Astrocyte (in vitro differentiated cells and primary cell): ENCODE measurements at regions not wholly inside any gene's neighbourhood (a gene's known extent, or its start where the extent isn't known, plus 50 kb on each side); places are given as distances from the start of the nearest gene placed in this dataset.

ENCODE experiments used
- DNase-seq: peaks from one replicate; pipeline ENCODE4 v3.0.0-alpha.2; 2010; ENCODE audit warnings: low read depth
- FAIRE-seq: peaks from 2 replicates; lab custom pipeline; 2011; peaks lifted over from hg19 to GRCh38; lab: Jason Lieb, UNC
- H2AFZ ChIP-seq: 2 replicates; pipeline ENCODE4 v1.6.0; 2012; ENCODE audit warnings: low read depth, low read length, inconsistent platforms
- H3K27ac ChIP-seq: 2 replicates; pipeline ENCODE4 v1.5.1; 2011; ENCODE audit warnings: low read depth, low read length, inconsistent platforms
- H3K27me3 ChIP-seq: 2 replicates; pipeline ENCODE4 v1.6.0; 2011; ENCODE audit warnings: low read length, inconsistent platforms; ENCODE audit not compliant: insufficient read depth
- H3K36me3 ChIP-seq: 2 replicates; pipeline ENCODE4 v1.5.1; 2011; ENCODE audit warnings: low read length, inconsistent platforms; ENCODE audit not compliant: insufficient read depth
- H3K4me1 ChIP-seq: 2 replicates; pipeline ENCODE4 v1.5.1; 2011; ENCODE audit warnings: low read length, inconsistent platforms; ENCODE audit not compliant: insufficient read depth
- H3K4me2 ChIP-seq: 2 replicates; pipeline ENCODE4 v1.6.0; 2012; ENCODE audit warnings: low read length, inconsistent platforms
- H3K4me3 ChIP-seq: 2 replicates; pipeline ENCODE4 v1.5.1; 2011; ENCODE audit warnings: low read depth, mild to moderate bottlenecking, low read length, inconsistent platforms; ENCODE audit not compliant: insufficient read depth
- H3K79me2 ChIP-seq: 2 replicates; pipeline ENCODE4 v1.6.0; 2012; ENCODE audit warnings: mild to moderate bottlenecking, low read length, inconsistent platforms; ENCODE audit not compliant: insufficient read depth
- H3K9ac ChIP-seq: 2 replicates; pipeline ENCODE4 v1.6.0; 2012; ENCODE audit warnings: mild to moderate bottlenecking, low read length, inconsistent platforms
- H3K9me3 ChIP-seq: 2 replicates; pipeline ENCODE4 v1.5.1; 2012; ENCODE audit warnings: low read depth, mild to moderate bottlenecking, low read length, inconsistent platforms; ENCODE audit not compliant: insufficient read depth
- H4K20me1 ChIP-seq: 2 replicates; pipeline ENCODE4 v1.6.0; 2012; ENCODE audit warnings: low read length, inconsistent platforms; ENCODE audit not compliant: insufficient read depth
- H3K27ac Mint-ChIP-seq: one replicate; pipeline ENCODE4 v1.8.0; 2021; ENCODE audit warnings: mild to moderate bottlenecking, mixed read lengths; ENCODE audit not compliant: unreplicated experiment
- H3K27me3 Mint-ChIP-seq: one replicate; pipeline ENCODE4 v1.8.0; 2021; ENCODE audit warnings: low read depth, mixed read lengths; ENCODE audit not compliant: unreplicated experiment
- H3K36me3 Mint-ChIP-seq: one replicate; pipeline ENCODE4 v1.8.0; 2021; ENCODE audit warnings: low read depth, mixed read lengths; ENCODE audit not compliant: unreplicated experiment
- H3K4me1 Mint-ChIP-seq: one replicate; pipeline ENCODE4 v1.8.0; 2021; ENCODE audit warnings: low read depth, mixed read lengths; ENCODE audit not compliant: unreplicated experiment
- H3K4me3 Mint-ChIP-seq: one replicate; pipeline ENCODE4 v1.8.0; 2021; ENCODE audit warnings: mild to moderate bottlenecking, moderate library complexity, mixed read lengths; ENCODE audit not compliant: unreplicated experiment
- H3K9me3 Mint-ChIP-seq: one replicate; pipeline ENCODE4 v1.8.0; 2021; ENCODE audit warnings: mild to moderate bottlenecking, mixed read lengths; ENCODE audit not compliant: unreplicated experiment
- EZH2 ChIP-seq: IDR thresholded peaks from 2 replicates; pipeline ENCODE4 v1.6.1; 2012; ENCODE audit warnings: mild to moderate bottlenecking, low read length, inconsistent platforms; ENCODE audit not compliant: insufficient read depth
- TF ChIP-seq, protein P1 (sequence below): IDR thresholded peaks from 2 replicates; pipeline ENCODE4 v1.5.1; 2011; ENCODE audit warnings: low read depth, mild to moderate bottlenecking, inconsistent platforms, low read length, moderate library complexity; ENCODE audit not compliant: insufficient read depth

DNA sequence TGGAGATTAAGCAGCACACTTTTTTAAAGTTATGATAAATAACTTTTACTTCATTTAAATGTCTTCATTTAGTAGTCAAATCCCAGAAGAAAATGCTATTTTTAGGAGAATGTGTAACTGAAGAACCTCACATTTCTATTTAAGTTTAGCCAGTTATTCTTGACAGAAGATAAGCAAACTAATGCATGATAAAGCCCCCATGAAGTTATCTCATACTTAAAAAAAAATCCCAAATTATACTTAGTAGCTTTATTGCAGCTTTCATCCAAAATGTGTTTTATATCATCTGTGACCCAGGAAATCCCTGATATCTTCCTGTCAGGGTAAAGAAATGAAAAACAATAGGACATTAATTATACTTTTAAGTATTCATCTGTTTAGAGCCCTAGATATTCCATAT lies 124.8 kb upstream of the SYT6 start:
- Histone ChIP-seq H3K4me3 (no peak overlapping the region), H3K4me1 (no peaks in the 10 kb centered on the region), H3K4me2 (no peak overlapping the region), H3K9me3 (no peaks in the 10 kb centered on the region), H2AFZ (no peak overlapping the region), H3K79me2 (no peaks in the 10 kb centered on the region), H3K9ac (no peak overlapping the region), H4K20me1 (no peaks in the 10 kb centered on the region), H3K27me3 (peaks cover 5% of the 10 kb centered on the region), H3K36me3 (no peaks in the 10 kb centered on the region), H3K27ac (no peak overlapping the region)
- no peaks in the 10 kb centered on the region for H3K36me3 Mint-ChIP-seq
- no peaks in the 10 kb centered on the region for H3K4me1 Mint-ChIP-seq
- FAIRE-seq (no peak), DNase-seq (no peak)
- no peak overlapping the region for H3K27ac Mint-ChIP-seq
- peaks cover 3% of the 10 kb centered on the region for H3K27me3 Mint-ChIP-seq
- H3K9me3 Mint-ChIP-seq: no peaks in the 10 kb centered on the region
- TF ChIP-seq, protein P1, sequence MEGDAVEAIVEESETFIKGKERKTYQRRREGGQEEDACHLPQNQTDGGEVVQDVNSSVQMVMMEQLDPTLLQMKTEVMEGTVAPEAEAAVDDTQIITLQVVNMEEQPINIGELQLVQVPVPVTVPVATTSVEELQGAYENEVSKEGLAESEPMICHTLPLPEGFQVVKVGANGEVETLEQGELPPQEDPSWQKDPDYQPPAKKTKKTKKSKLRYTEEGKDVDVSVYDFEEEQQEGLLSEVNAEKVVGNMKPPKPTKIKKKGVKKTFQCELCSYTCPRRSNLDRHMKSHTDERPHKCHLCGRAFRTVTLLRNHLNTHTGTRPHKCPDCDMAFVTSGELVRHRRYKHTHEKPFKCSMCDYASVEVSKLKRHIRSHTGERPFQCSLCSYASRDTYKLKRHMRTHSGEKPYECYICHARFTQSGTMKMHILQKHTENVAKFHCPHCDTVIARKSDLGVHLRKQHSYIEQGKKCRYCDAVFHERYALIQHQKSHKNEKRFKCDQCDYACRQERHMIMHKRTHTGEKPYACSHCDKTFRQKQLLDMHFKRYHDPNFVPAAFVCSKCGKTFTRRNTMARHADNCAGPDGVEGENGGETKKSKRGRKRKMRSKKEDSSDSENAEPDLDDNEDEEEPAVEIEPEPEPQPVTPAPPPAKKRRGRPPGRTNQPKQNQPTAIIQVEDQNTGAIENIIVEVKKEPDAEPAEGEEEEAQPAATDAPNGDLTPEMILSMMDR: no peak
- no peak for TF ChIP-seq EZH2
- H3K4me3 Mint-ChIP-seq: no peak overlapping the region

DNA sequence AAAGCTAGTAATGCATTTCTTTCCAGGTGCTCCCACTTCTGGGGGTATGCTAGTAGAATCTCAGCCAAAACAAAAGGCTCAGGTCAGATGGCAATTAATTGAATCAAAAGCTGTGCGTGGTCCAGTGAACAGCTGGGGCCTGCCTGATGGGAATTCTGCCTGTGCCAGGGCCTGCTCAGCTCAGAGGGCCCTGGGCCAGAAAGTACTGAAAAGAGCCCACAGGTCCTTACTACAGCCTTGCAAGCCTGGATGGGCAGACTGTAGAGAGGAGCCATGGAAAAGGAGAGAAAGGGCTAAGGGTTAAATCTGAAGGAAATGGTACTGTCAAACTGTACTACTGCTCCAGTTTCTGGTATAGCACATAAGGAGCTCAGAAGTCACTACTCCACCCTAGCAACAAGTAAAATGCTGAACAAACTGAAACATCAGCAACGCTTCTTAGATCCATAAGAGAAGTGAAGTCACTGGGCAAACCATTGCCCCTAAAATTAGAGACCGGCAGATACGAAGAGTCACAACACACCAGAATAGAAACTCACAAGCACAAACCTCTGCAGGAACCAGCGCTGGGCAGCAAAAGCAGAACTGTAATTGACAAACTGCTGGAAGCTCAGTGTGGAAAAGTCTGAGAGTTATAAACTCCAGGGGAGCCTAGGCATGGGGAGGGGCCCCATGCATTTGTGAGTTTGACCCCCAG lies 121.1 kb upstream of the SYT6 start:
- H3K79me2 ChIP-seq: no peaks in the 10 kb centered on the region
- no peak overlapping the region for H3K4me2 ChIP-seq
- H3K36me3 Mint-ChIP-seq: no peaks in the 10 kb centered on the region
- no peak overlapping the region for H3K27ac Mint-ChIP-seq
- H3K36me3 ChIP-seq: no peaks in the 10 kb centered on the region
- H3K27me3 ChIP-seq: peaks cover 7% of the 10 kb centered on the region
- DNase-seq (no peak), FAIRE-seq (no peak)
- H3K4me1 ChIP-seq: no peaks in the 10 kb centered on the region
- H3K4me3 Mint-ChIP-seq: no peak overlapping the region
- TF ChIP-seq, protein P1: no peak
- TF ChIP-seq EZH2: no peak
- H3K27ac ChIP-seq: no peak overlapping the region
- H3K9ac ChIP-seq: no peak overlapping the region
- no peak overlapping the region for H3K4me3 ChIP-seq
- H3K9me3 Mint-ChIP-seq: no peaks in the 10 kb centered on the region
- H3K9me3 ChIP-seq: no peaks in the 10 kb centered on the region
- H2AFZ ChIP-seq: no peak overlapping the region
- H4K20me1 ChIP-seq: no peaks in the 10 kb centered on the region
- no peaks in the 10 kb centered on the region for H3K4me1 Mint-ChIP-seq
- peaks cover 3% of the 10 kb centered on the region for H3K27me3 Mint-ChIP-seq

DNA sequence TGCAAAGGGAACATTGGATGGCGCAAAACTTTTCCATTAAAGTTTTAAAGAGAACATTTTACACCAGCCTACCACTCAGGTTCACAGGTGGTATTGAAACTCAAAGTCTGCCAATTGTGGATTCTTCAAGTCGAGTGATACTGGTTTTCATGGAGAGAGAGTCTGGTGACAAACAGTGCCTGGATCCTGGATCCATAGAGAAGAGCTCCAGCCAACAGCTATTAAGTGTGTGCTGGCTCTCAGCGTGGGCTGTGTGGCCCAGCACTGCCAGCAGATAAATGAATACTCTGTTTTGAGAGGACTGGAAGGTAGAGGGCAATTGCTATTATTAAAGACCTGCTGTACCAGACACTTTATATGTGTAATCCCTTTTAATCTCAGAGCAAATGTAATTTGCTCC lies 118.9 kb upstream of the SYT6 start:
- no peak overlapping the region for H3K4me3 ChIP-seq
- FAIRE-seq (no peak), DNase-seq (no peak)
- H3K79me2 ChIP-seq: no peaks in the 10 kb centered on the region
- H3K36me3 ChIP-seq: no peaks in the 10 kb centered on the region
- H3K4me1 Mint-ChIP-seq: no peaks in the 10 kb centered on the region
- H4K20me1 ChIP-seq: no peaks in the 10 kb centered on the region
- H3K9ac ChIP-seq: no peak overlapping the region
- no peak overlapping the region for H3K4me2 ChIP-seq
- H3K4me1 ChIP-seq: no peaks in the 10 kb centered on the region
- no peak overlapping the region for H2AFZ ChIP-seq
- H3K9me3 ChIP-seq: no peaks in the 10 kb centered on the region
- no peak overlapping the region for H3K4me3 Mint-ChIP-seq
- no peak overlapping the region for H3K27ac ChIP-seq
- peaks cover 7% of the 10 kb centered on the region for H3K27me3 ChIP-seq
- peaks cover 6% of the 10 kb centered on the region for H3K27me3 Mint-ChIP-seq
- no peak overlapping the region for H3K27ac Mint-ChIP-seq
- H3K36me3 Mint-ChIP-seq: no peaks in the 10 kb centered on the region
- H3K9me3 Mint-ChIP-seq: no peaks in the 10 kb centered on the region
- TF ChIP-seq EZH2: no peak
- TF ChIP-seq, protein P1: no peak
